HCT116 (cell line): ENCODE measurements at regions not wholly inside any gene's neighbourhood (a gene's known extent, or its start where the extent isn't known, plus 50 kb on each side); places are given as distances from the start of the nearest gene placed in this dataset.

ENCODE experiments used
- ATAC-seq: fragments of 200-7000 bp; cut with Tn5 transposase; 2 replicates; pipeline ENCODE4 v1.9.1; 2020; ENCODE audit warnings: mild to moderate bottlenecking, moderate library complexity
- BruUV-seq: library from RNA; stranded (reverse); fragments of 400-500 nt; replicated peaks from 2 replicates; lab custom pipeline; 2021; lab: Mats Ljungman, UMichigan
- CTCF ChIA-PET: fragments of 300-600 bp; sonication (Branson Sonifier 250); formaldehyde crosslinking; loops from one replicate; lab custom pipeline; 2021; ENCODE audit warnings: antibody characterized with exemption; lab: Charles Lee
- POLR2A ChIA-PET: fragments of 300-600, 350-600 bp; sonication (Branson Sonifier 250); formaldehyde crosslinking; loops from one replicate; lab custom pipeline; 2021; ENCODE audit warnings: antibody characterized with exemption; lab: Charles Lee
- RAD21 ChIA-PET, 2 experiments: fragments of 300-600 bp; sonication (Branson Sonifier 250); formaldehyde crosslinking; loops; one replicate each; lab custom pipeline; 2023; ENCODE audit warnings: low total read pairs in 2 of 2; ENCODE audit not compliant: uncharacterized antibody in 2 of 2, unreplicated experiment in 2 of 2, low non-redundant PET in 1 of 2; lab: Charles Lee
- DNase-seq: peaks from one replicate; pipeline ENCODE4 v3.0.0-alpha.2; 2010; ENCODE audit warnings: low read depth, low spot score
- H2AFZ ChIP-seq: fragments of 200-600 bp; shearing (Covaris generic), sonication (generic); 2 replicates; pipeline ENCODE4 v1.6.1; 2017; ENCODE audit warnings: low read depth, mixed run types, mixed read lengths, antibody characterized with exemption, low read length; ENCODE audit not compliant: poor library complexity, severe bottlenecking
- H3K27ac ChIP-seq: 2 replicates; pipeline ENCODE4 v1.5.1; 2012; ENCODE audit warnings: low read depth, low read length
- H3K27me3 ChIP-seq: fragments of 200-600 bp; sonication (generic); 2 replicates; pipeline ENCODE4 v1.6.1; 2016; ENCODE audit warnings: mixed run types, low read length, mixed read lengths; ENCODE audit not compliant: insufficient read depth
- H3K36me3 ChIP-seq, 2 experiments: fragments of 200-500 bp in 1 of 2; fragments of 200-600 bp in 1 of 2; sonication (Bioruptor generic) in 1 of 2; sonication (generic) in 1 of 2; 2 replicates each; pipeline versions ENCODE4 v1.5.1 to v1.6.1; 2014 to 2016; ENCODE audit warnings: low read length in 2 of 2, inconsistent platforms in 1 of 2, mixed read lengths in 1 of 2, mixed run types in 1 of 2; ENCODE audit not compliant: insufficient read depth in 2 of 2, control insufficient read depth in 1 of 2
- H3K4me1 ChIP-seq, 2 experiments: fragments of 200-600 bp in 1 of 2; sonication (generic) in 1 of 2; 2 replicates each; pipeline versions ENCODE4 v1.5.1 to v1.6.1; 2012 to 2017; ENCODE audit warnings: low read length in 2 of 2, inconsistent platforms in 1 of 2, mild to moderate bottlenecking in 1 of 2, mixed read lengths in 1 of 2, mixed run types in 1 of 2, moderate library complexity in 1 of 2; ENCODE audit not compliant: insufficient read depth in 2 of 2, control insufficient read depth in 1 of 2
- H3K4me2 ChIP-seq: fragments of 200-600 bp; sonication (generic); 2 replicates; pipeline ENCODE4 v1.6.1; 2017; ENCODE audit warnings: mixed run types, low read length, mixed read lengths
- H3K4me3 ChIP-seq, 2 experiments: fragments of 200-600 bp in 1 of 2; sonication (generic) in 1 of 2; replicated peaks in 1 of 2; 2 replicates each; pipeline ENCODE4 v1.5.1; 2011 to 2016; ENCODE audit warnings: low read length in 2 of 2, control low read depth in 1 of 2, low read depth in 1 of 2, mild to moderate bottlenecking in 1 of 2, mixed read lengths in 1 of 2, mixed run types in 1 of 2
- H3K79me2 ChIP-seq: fragments of 200-600 bp; sonication (generic); 2 replicates; pipeline ENCODE4 v1.6.1; 2017; ENCODE audit warnings: mild to moderate bottlenecking, mixed run types, low read length, moderate library complexity, mixed read lengths; ENCODE audit not compliant: insufficient read depth
- H3K9ac ChIP-seq: fragments of 200-600 bp; sonication (generic); 2 replicates; pipeline ENCODE4 v1.6.1; 2016; ENCODE audit warnings: low read length, mixed read lengths
- H3K9me2 ChIP-seq: fragments of 200-600 bp; sonication (generic), shearing (Covaris generic); 2 replicates; pipeline ENCODE4 v1.6.1; 2017; ENCODE audit warnings: mixed run types, mild to moderate bottlenecking, moderate library complexity; ENCODE audit not compliant: insufficient read depth
- H3K9me3 ChIP-seq, 2 experiments: fragments of 200-500 bp in 1 of 2; fragments of 200-600 bp in 1 of 2; sonication (Bioruptor generic) in 1 of 2; sonication (generic) in 1 of 2; 2 replicates each; pipeline ENCODE4 v1.6.1; 2014 to 2017; ENCODE audit warnings: low read length in 2 of 2, mixed read lengths in 2 of 2, inconsistent platforms in 1 of 2, low read depth in 1 of 2, mild to moderate bottlenecking in 1 of 2, mixed run types in 1 of 2, moderate library complexity in 1 of 2; ENCODE audit not compliant: control insufficient read depth in 1 of 2, insufficient read depth in 1 of 2
- H4K20me1 ChIP-seq: fragments of 200-600 bp; sonication (generic), shearing (Covaris generic); 2 replicates; pipeline ENCODE4 v1.6.1; 2017; ENCODE audit warnings: mixed run types, mild to moderate bottlenecking, moderate library complexity; ENCODE audit not compliant: insufficient read depth
- ATF3 ChIP-seq: IDR thresholded peaks from 2 replicates; pipeline ENCODE4 v1.6.1; 2012
- CBX3 ChIP-seq: IDR thresholded peaks from 2 replicates; pipeline ENCODE4 v1.6.1; 2012; ENCODE audit warnings: low read depth
- CEBPB ChIP-seq: IDR thresholded peaks from 2 replicates; pipeline ENCODE4 v1.6.1; 2012; ENCODE audit warnings: low read depth
- ELF1 ChIP-seq: IDR thresholded peaks from 2 replicates; pipeline ENCODE4 v1.6.1; 2012; ENCODE audit warnings: low read depth, borderline replicate concordance
- EZH2phosphoT487 ChIP-seq: fragments of 200-600 bp; IDR thresholded peaks from 2 replicates; pipeline ENCODE4 v1.6.1; 2018; ENCODE audit warnings: antibody characterized with exemption, borderline replicate concordance
- POLR2AphosphoS5 ChIP-seq: IDR thresholded peaks from 2 replicates; pipeline ENCODE4 v1.6.1; 2011; ENCODE audit warnings: mild to moderate bottlenecking, low read depth, low read length, moderate library complexity
- RAD21 ChIP-seq: IDR thresholded peaks from 2 replicates; pipeline ENCODE4 v1.6.1; 2012; ENCODE audit warnings: low read depth, mild to moderate bottlenecking
- SIN3A ChIP-seq: IDR thresholded peaks from 2 replicates; pipeline ENCODE4 v1.6.1; 2012; ENCODE audit warnings: low read depth
- SRF ChIP-seq: IDR thresholded peaks from 2 replicates; pipeline ENCODE4 v1.6.1; 2012; ENCODE audit warnings: low read depth
- ZFX ChIP-seq: fragments of 450-650 bp; IDR thresholded peaks from 2 replicates; pipeline ENCODE4 v1.6.1; 2017
- ZNF274 ChIP-seq: fragments of 200-500 bp; sonication (Bioruptor generic); IDR thresholded peaks from 2 replicates; pipeline ENCODE4 v1.6.1; 2014; ENCODE audit warnings: mild to moderate bottlenecking, low read depth, low read length, inconsistent platforms
- intact Hi-C: fragments of 100-400 bp; cut with micrococcal nuclease; formaldehyde crosslinking; loops from 2 replicates; pipeline ENCODE4 v1.10.0; 2022
- TF ChIP-seq, protein P1 (sequence below): IDR thresholded peaks from 2 replicates; pipeline ENCODE4 v1.6.1; 2012
- TF ChIP-seq, protein P2 (sequence below): IDR thresholded peaks from 2 replicates; pipeline ENCODE4 v1.6.1; 2012; ENCODE audit warnings: low read depth
- TF ChIP-seq, protein P3 (sequence below), 3 experiments: fragments of 200-600 bp in 1 of 3; sonication (generic) in 1 of 3; IDR thresholded peaks in 2 of 3; conservative IDR thresholded peaks in 1 of 3; 2 replicates each; pipeline ENCODE4 v1.5.1; 2012 to 2017; ENCODE audit warnings: low read depth in 2 of 3, low read length in 2 of 3, antibody characterized with exemption in 1 of 3, borderline replicate concordance in 1 of 3, control low read depth in 1 of 3, mild to moderate bottlenecking in 1 of 3, mixed read lengths in 1 of 3, mixed run types in 1 of 3, moderate library complexity in 1 of 3; ENCODE audit not compliant: insufficient read depth in 1 of 3
- TF ChIP-seq, protein P4 (sequence below): IDR thresholded peaks from 2 replicates; pipeline ENCODE4 v1.6.1; 2011; ENCODE audit warnings: mild to moderate bottlenecking, low read length, moderate library complexity; ENCODE audit not compliant: insufficient replicate concordance; ENCODE audit errors: extremely low read depth

DNA sequence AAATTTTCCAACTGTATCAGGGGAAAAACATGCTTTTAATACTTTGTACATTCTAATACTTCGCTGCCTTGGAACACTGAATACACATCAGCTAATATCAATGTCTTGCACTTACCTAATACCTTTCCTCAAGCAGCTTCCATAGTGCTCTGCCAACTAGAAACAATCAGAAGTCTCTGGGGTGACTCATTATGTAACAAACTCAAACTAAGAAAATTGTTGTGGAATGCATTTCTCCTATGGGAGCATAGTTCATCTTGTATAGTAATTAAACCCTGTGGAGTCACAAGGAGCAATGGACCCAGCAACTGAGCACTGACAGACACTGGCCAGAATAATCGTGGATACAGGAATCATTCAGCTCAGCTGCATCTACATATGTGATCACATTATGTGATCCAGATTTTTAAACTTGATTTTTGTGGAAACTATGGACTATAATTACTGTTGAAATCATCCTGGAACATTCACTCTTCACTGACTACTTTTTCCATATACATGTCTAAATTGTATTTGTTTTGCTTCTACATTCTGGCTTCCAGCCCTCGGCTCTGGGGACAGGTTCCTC, 496.9 kb downstream of the TMA16 start:
- POLR2A ChIA-PET: no interaction called here
- TF ChIP-seq POLR2AphosphoS5 (no peak), SIN3A (no peak), ELF1 (no peak), RAD21 (no peak), CBX3 (no peak), ZFX (no peak), CEBPB (no peak), EZH2phosphoT487 (no peak), SRF (no peak), ATF3 (no peak), ZNF274 (no peak)
- TF ChIP-seq, protein P1, sequence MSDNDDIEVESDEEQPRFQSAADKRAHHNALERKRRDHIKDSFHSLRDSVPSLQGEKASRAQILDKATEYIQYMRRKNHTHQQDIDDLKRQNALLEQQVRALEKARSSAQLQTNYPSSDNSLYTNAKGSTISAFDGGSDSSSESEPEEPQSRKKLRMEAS: no peak
- TF ChIP-seq, protein P2, sequence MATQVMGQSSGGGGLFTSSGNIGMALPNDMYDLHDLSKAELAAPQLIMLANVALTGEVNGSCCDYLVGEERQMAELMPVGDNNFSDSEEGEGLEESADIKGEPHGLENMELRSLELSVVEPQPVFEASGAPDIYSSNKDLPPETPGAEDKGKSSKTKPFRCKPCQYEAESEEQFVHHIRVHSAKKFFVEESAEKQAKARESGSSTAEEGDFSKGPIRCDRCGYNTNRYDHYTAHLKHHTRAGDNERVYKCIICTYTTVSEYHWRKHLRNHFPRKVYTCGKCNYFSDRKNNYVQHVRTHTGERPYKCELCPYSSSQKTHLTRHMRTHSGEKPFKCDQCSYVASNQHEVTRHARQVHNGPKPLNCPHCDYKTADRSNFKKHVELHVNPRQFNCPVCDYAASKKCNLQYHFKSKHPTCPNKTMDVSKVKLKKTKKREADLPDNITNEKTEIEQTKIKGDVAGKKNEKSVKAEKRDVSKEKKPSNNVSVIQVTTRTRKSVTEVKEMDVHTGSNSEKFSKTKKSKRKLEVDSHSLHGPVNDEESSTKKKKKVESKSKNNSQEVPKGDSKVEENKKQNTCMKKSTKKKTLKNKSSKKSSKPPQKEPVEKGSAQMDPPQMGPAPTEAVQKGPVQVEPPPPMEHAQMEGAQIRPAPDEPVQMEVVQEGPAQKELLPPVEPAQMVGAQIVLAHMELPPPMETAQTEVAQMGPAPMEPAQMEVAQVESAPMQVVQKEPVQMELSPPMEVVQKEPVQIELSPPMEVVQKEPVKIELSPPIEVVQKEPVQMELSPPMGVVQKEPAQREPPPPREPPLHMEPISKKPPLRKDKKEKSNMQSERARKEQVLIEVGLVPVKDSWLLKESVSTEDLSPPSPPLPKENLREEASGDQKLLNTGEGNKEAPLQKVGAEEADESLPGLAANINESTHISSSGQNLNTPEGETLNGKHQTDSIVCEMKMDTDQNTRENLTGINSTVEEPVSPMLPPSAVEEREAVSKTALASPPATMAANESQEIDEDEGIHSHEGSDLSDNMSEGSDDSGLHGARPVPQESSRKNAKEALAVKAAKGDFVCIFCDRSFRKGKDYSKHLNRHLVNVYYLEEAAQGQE: no peak
- TF ChIP-seq, protein P3, sequence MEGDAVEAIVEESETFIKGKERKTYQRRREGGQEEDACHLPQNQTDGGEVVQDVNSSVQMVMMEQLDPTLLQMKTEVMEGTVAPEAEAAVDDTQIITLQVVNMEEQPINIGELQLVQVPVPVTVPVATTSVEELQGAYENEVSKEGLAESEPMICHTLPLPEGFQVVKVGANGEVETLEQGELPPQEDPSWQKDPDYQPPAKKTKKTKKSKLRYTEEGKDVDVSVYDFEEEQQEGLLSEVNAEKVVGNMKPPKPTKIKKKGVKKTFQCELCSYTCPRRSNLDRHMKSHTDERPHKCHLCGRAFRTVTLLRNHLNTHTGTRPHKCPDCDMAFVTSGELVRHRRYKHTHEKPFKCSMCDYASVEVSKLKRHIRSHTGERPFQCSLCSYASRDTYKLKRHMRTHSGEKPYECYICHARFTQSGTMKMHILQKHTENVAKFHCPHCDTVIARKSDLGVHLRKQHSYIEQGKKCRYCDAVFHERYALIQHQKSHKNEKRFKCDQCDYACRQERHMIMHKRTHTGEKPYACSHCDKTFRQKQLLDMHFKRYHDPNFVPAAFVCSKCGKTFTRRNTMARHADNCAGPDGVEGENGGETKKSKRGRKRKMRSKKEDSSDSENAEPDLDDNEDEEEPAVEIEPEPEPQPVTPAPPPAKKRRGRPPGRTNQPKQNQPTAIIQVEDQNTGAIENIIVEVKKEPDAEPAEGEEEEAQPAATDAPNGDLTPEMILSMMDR (IDR thresholded peaks at IDR 0.05 in 2 of 3, conservative IDR thresholded peaks at IDR 0.05 in 1 of 3; ENCODE audit: borderline replicate concordance in 1 of 3, insufficient read depth in 1 of 3, low read depth in 2 of 3, low read length in 2 of 3): no peak
- TF ChIP-seq, protein P4, sequence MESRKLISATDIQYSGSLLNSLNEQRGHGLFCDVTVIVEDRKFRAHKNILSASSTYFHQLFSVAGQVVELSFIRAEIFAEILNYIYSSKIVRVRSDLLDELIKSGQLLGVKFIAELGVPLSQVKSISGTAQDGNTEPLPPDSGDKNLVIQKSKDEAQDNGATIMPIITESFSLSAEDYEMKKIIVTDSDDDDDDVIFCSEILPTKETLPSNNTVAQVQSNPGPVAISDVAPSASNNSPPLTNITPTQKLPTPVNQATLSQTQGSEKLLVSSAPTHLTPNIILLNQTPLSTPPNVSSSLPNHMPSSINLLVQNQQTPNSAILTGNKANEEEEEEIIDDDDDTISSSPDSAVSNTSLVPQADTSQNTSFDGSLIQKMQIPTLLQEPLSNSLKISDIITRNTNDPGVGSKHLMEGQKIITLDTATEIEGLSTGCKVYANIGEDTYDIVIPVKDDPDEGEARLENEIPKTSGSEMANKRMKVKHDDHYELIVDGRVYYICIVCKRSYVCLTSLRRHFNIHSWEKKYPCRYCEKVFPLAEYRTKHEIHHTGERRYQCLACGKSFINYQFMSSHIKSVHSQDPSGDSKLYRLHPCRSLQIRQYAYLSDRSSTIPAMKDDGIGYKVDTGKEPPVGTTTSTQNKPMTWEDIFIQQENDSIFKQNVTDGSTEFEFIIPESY: no peak

More for the DNA sequence above, 496.9 kb downstream of the TMA16 start:
- no peaks in the 10 kb centered on the region for H3K27me3 ChIP-seq
- no peak for ATAC-seq
- no peaks in the 10 kb centered on the region for H3K9me2 ChIP-seq
- no TSS peak for BruUV-seq
- CTCF ChIA-PET: no interaction called here
- H4K20me1 ChIP-seq: no peaks in the 10 kb centered on the region
- RAD21 ChIA-PET: no interaction called here
- H3K27ac ChIP-seq: no peak overlapping the region
- no peaks in the 10 kb centered on the region for H3K36me3 ChIP-seq
- intact Hi-C loops: no loop called here
- no peaks in the 10 kb centered on the region for H3K4me1 ChIP-seq
- DNase-seq: no peak
- no peak overlapping the region for H3K4me2 ChIP-seq
- H3K79me2 ChIP-seq: no peaks in the 10 kb centered on the region
- no peak overlapping the region for H3K9ac ChIP-seq
- no peaks in the 10 kb centered on the region for H3K9me3 ChIP-seq
- no peak overlapping the region for H3K4me3 ChIP-seq
- no peak overlapping the region for H2AFZ ChIP-seq
